IMR-90 (cell line): ENCODE measurements at regions not wholly inside any gene's neighbourhood (a gene's known extent, or its start where the extent isn't known, plus 50 kb on each side); places are given as distances from the start of the nearest gene placed in this dataset.

ENCODE experiments used
- ATAC-seq: fragments of 200-7000 bp; cut with Tn5 transposase; 2 replicates; pipeline ENCODE4 v1.9.1; 2020; ENCODE audit warnings: low read depth, mild to moderate bottlenecking, moderate library complexity
- BruUV-seq: library from RNA; stranded (reverse); fragments of 400-500 nt; replicated peaks from 2 replicates; lab custom pipeline; 2021; lab: Mats Ljungman, UMichigan
- CTCF ChIA-PET: fragments of 300-600 bp; formaldehyde crosslinking; extraction: SDS; loops from one replicate; lab custom pipeline; 2021; ENCODE audit warnings: antibody characterized with exemption; lab: Yijun Ruan, JAX
- POLR2A ChIA-PET: fragments of 300-600 bp; sonication (Branson Sonifier 250); formaldehyde crosslinking; loops from one replicate; lab custom pipeline; 2022; ENCODE audit warnings: antibody characterized with exemption; ENCODE audit not compliant: unreplicated experiment; lab: Charles Lee
- DNase-seq: peaks from one replicate; pipeline ENCODE4 v3.0.0; 2013
- H2AFZ ChIP-seq: replicated peaks from 2 replicates; pipeline ENCODE3; 2013; ENCODE audit warnings: low read length, mild to moderate bottlenecking; ENCODE audit not compliant: poor library complexity
- H2AK5ac ChIP-seq: 2 replicates; pipeline ENCODE4 v1.6.1; 2013; ENCODE audit warnings: low read depth, low read length, inconsistent platforms
- H2AK9ac ChIP-seq: replicated peaks from 2 replicates; pipeline ENCODE3; 2013; ENCODE audit warnings: mild to moderate bottlenecking, low read depth, low read length, moderate library complexity; ENCODE audit not compliant: poor library complexity
- H2BK120ac ChIP-seq: 2 replicates; pipeline ENCODE4 v1.6.1; 2013; ENCODE audit warnings: low read depth, low read length, inconsistent platforms
- H2BK15ac ChIP-seq: 3 replicates; pipeline ENCODE4 v1.6.1; 2013; ENCODE audit warnings: low read depth, low read length, inconsistent platforms
- H2BK20ac ChIP-seq: 2 replicates; pipeline ENCODE4 v1.6.1; 2013; ENCODE audit warnings: low read depth, mild to moderate bottlenecking, inconsistent platforms, low read length, moderate library complexity
- H2BK5ac ChIP-seq: 2 replicates; pipeline ENCODE4 v1.6.1; 2013; ENCODE audit warnings: mild to moderate bottlenecking, low read depth, low read length, inconsistent platforms; ENCODE audit not compliant: poor library complexity, severe bottlenecking
- H3K14ac ChIP-seq: replicated peaks from 2 replicates; pipeline ENCODE4 v1.6.1; 2013; ENCODE audit warnings: low read depth, low read length, inconsistent platforms
- H3K18ac ChIP-seq: 2 replicates; pipeline ENCODE4 v1.6.1; 2013; ENCODE audit warnings: low read depth, low read length, control low read depth
- H3K23ac ChIP-seq: 2 replicates; pipeline ENCODE4 v1.6.1; 2013; ENCODE audit warnings: low read depth, low read length, inconsistent platforms
- H3K27ac ChIP-seq: 2 replicates; pipeline ENCODE4 v1.5.1; 2013; ENCODE audit warnings: mild to moderate bottlenecking, control low read depth, low read length; ENCODE audit not compliant: insufficient read depth
- H3K27me3 ChIP-seq: 2 replicates; pipeline ENCODE4 v1.6.1; 2013; ENCODE audit warnings: low read length; ENCODE audit not compliant: control insufficient read depth, insufficient read depth
- H3K36me3 ChIP-seq: 2 replicates; pipeline ENCODE4 v1.6.1; 2013; ENCODE audit warnings: low read length, mixed read lengths; ENCODE audit not compliant: control insufficient read depth, insufficient read depth
- H3K4ac ChIP-seq: 2 replicates; pipeline ENCODE4 v1.6.1; 2013; ENCODE audit warnings: low read depth, low read length, inconsistent platforms
- H3K4me1 ChIP-seq: 2 replicates; pipeline ENCODE4 v1.6.1; 2013; ENCODE audit warnings: low read length, mixed read lengths; ENCODE audit not compliant: control insufficient read depth, insufficient read depth
- H3K4me2 ChIP-seq: 2 replicates; pipeline ENCODE4 v1.6.1; 2013; ENCODE audit warnings: low read depth, mild to moderate bottlenecking, control low read depth, low read length, moderate library complexity
- H3K4me3 ChIP-seq: 2 replicates; pipeline ENCODE4 v1.5.1; 2013; ENCODE audit warnings: low read depth, mild to moderate bottlenecking, control low read depth, low read length, moderate library complexity; ENCODE audit not compliant: insufficient read depth
- H3K56ac ChIP-seq: 2 replicates; pipeline ENCODE4 v1.6.1; 2013; ENCODE audit warnings: low read length, inconsistent platforms; ENCODE audit not compliant: insufficient read depth; ENCODE audit errors: extremely low read depth
- H3K79me1 ChIP-seq, 2 experiments: 2 replicates each; pipeline ENCODE4 v1.6.1; 2013; ENCODE audit warnings: low read length in 2 of 2, inconsistent platforms in 1 of 2, low read depth in 1 of 2
- H3K9ac ChIP-seq: 2 replicates; pipeline ENCODE4 v1.6.1; 2013; ENCODE audit warnings: low read depth, low read length, control low read depth
- H3K9me1 ChIP-seq: 2 replicates; pipeline ENCODE4 v1.6.1; 2013; ENCODE audit warnings: low read length, inconsistent platforms; ENCODE audit not compliant: insufficient read depth
- H3K9me3 ChIP-seq: 2 replicates; pipeline ENCODE4 v1.6.1; 2013; ENCODE audit warnings: low read length; ENCODE audit not compliant: control insufficient read depth, insufficient read depth
- H4K20me1 ChIP-seq: 2 replicates; pipeline ENCODE4 v1.6.1; 2013; ENCODE audit warnings: low read length, inconsistent platforms; ENCODE audit not compliant: insufficient read depth
- H4K5ac ChIP-seq: 2 replicates; pipeline ENCODE4 v1.6.1; 2013; ENCODE audit warnings: mild to moderate bottlenecking, low read depth, low read length, control low read depth
- H4K8ac ChIP-seq, 2 experiments: 2 replicates each; pipeline ENCODE4 v1.6.1; 2013; ENCODE audit warnings: low read depth in 2 of 2, low read length in 2 of 2, control low read depth in 1 of 2, inconsistent platforms in 1 of 2
- H4K91ac ChIP-seq: 2 replicates; pipeline ENCODE4 v1.6.1; 2013; ENCODE audit warnings: low read depth, low read length, inconsistent platforms; ENCODE audit not compliant: insufficient read depth
- BHLHE40 ChIP-seq: fragments of 150-350 bp; IDR thresholded peaks from 2 replicates; pipeline ENCODE4 v1.6.1; 2016; ENCODE audit warnings: mild to moderate bottlenecking, low read depth, low read length
- CEBPB ChIP-seq: IDR thresholded peaks from 2 replicates; pipeline ENCODE4 v1.6.1; 2012; ENCODE audit warnings: low read depth, low read length, improper control_type of control experiment
- CHD1 ChIP-seq: IDR thresholded peaks from 2 replicates; pipeline ENCODE4 v1.6.1; 2012; ENCODE audit warnings: low read depth, low read length, improper control_type of control experiment
- MXI1 ChIP-seq: IDR thresholded peaks from 2 replicates; pipeline ENCODE4 v1.6.1; 2012; ENCODE audit warnings: low read depth, mild to moderate bottlenecking, low read length, moderate library complexity, borderline replicate concordance
- NFE2L2 ChIP-seq: fragments of 150-350 bp; IDR thresholded peaks from 2 replicates; pipeline ENCODE4 v1.6.1; 2016; ENCODE audit warnings: low read depth, mild to moderate bottlenecking, low read length
- RCOR1 ChIP-seq: IDR thresholded peaks from 2 replicates; pipeline ENCODE4 v1.6.1; 2012; ENCODE audit warnings: mild to moderate bottlenecking, low read length, improper control_type of control experiment; ENCODE audit not compliant: insufficient replicate concordance
- SMC3 ChIP-seq: fragments of 150-350 bp; IDR thresholded peaks from 2 replicates; pipeline ENCODE4 v1.6.1; 2016; ENCODE audit warnings: low read depth, mild to moderate bottlenecking, antibody characterized with exemption, low read length, moderate library complexity
- WGBS, 2 experiments: methylation state at CpG; one replicate each; pipeline versions ENCODE4 v1.1.5 to v1.1.7; 2013; ENCODE audit warnings: missing lambda C conversion rate in 2 of 2; ENCODE audit not compliant: insufficient read length in 1 of 2; ENCODE audit errors: extremely low coverage in 2 of 2; 5-methylcytosine and 5-hydroxymethylcytosine counted together
- dilution Hi-C: fragments of 300-500 bp; cut with HindIII; formaldehyde crosslinking; loops from one replicate; pipeline ENCODE4 v1.14.3; 2018; ENCODE audit warnings: low sequenced_read_pairs; ENCODE audit not compliant: unreplicated experiment
- in situ Hi-C: fragments of 300-500 bp; cut with MboI; formaldehyde crosslinking; loops from 3 replicates; pipeline ENCODE4 v1.14.3; 2019; ENCODE audit warnings: low sequenced_read_pairs, inconsistent platforms, mixed read lengths
- intact Hi-C: fragments of 100-400 bp; cut with micrococcal nuclease; formaldehyde crosslinking; loops from 2 replicates; pipeline ENCODE4 v1.10.0; 2022
- TF ChIP-seq, protein P1 (sequence below): fragments of 150-350 bp; IDR thresholded peaks from 2 replicates; pipeline ENCODE4 v1.6.1; 2017; ENCODE audit warnings: mild to moderate bottlenecking, antibody characterized with exemption, low read length, low read depth

- no peaks in the 10 kb centered on the region for H3K79me1 ChIP-seq
- no peak overlapping the region for H3K4me2 ChIP-seq
- no CpG with 5 or more reads among the region's 2 CpGs for WGBS, 2 experiments
- TF ChIP-seq SMC3 = no peak
- TF ChIP-seq, protein P1, sequence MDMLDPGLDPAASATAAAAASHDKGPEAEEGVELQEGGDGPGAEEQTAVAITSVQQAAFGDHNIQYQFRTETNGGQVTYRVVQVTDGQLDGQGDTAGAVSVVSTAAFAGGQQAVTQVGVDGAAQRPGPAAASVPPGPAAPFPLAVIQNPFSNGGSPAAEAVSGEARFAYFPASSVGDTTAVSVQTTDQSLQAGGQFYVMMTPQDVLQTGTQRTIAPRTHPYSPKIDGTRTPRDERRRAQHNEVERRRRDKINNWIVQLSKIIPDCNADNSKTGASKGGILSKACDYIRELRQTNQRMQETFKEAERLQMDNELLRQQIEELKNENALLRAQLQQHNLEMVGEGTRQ = no peak
- no peak for TF ChIP-seq NFE2L2
- TF ChIP-seq MXI1 = no peak
- no peak for TF ChIP-seq CEBPB
- TF ChIP-seq BHLHE40 = no peak
- no peak for TF ChIP-seq RCOR1
- TF ChIP-seq CHD1 = no peak
- no peak overlapping the region for H2AFZ ChIP-seq
- no peak overlapping the region for H3K4ac ChIP-seq
- in situ Hi-C loops (no loop called here), dilution Hi-C loops (no loop called here), intact Hi-C loops (no loop called here)
- CTCF ChIA-PET = interaction anchor here (0.9 kb wide), 1 partner anchor 19 kb away, joined by 3 read pairs; no protein-coding TSS in a partner anchor
- no peak overlapping the region for H3K4me3 ChIP-seq
- no peaks in the 10 kb centered on the region for H4K20me1 ChIP-seq
- no peak overlapping the region for H3K23ac ChIP-seq
- H2BK20ac ChIP-seq = no peak overlapping the region
- H3K9me1 ChIP-seq = no peaks in the 10 kb centered on the region
- DNase-seq (no peak), ATAC-seq (no peak)
- H3K18ac ChIP-seq = no peak overlapping the region
- POLR2A ChIA-PET = no interaction called here
- H4K8ac ChIP-seq = no peak overlapping the region
- no peak overlapping the region for H4K91ac ChIP-seq
- H3K9ac ChIP-seq = no peak overlapping the region
- H3K56ac ChIP-seq = no peak overlapping the region
- no peak overlapping the region for H2BK120ac ChIP-seq
- no TSS peak for BruUV-seq
- no peak overlapping the region for H3K27ac ChIP-seq
- no peaks in the 10 kb centered on the region for H3K36me3 ChIP-seq
- H2AK5ac ChIP-seq = no peak overlapping the region
- H2AK9ac ChIP-seq = no peak overlapping the region
- H3K9me3 ChIP-seq = 0 out of 2 replicates have a peak, but pooled peaks cover 2% of the 10 kb centered on the region
- no peaks in the 10 kb centered on the region for H3K4me1 ChIP-seq
- H4K5ac ChIP-seq = no peak overlapping the region
- H3K27me3 ChIP-seq = peaks cover 2% of the 10 kb centered on the region; the same call in 1 of the 2 replicates
- no peak overlapping the region for H2BK5ac ChIP-seq
- H3K14ac ChIP-seq = no peak overlapping the region
- H2BK15ac ChIP-seq = no peak overlapping the region
Observed at GRCh38 chr10:7071421-7071820, 339.4 kb downstream of the SFMBT2 start.
